ENCODE measurements at regions not wholly inside any gene's neighbourhood (a gene's known extent, or its start where the extent isn't known, plus 50 kb on each side); places are given as distances from the start of the nearest gene placed in this dataset.

DNA sequence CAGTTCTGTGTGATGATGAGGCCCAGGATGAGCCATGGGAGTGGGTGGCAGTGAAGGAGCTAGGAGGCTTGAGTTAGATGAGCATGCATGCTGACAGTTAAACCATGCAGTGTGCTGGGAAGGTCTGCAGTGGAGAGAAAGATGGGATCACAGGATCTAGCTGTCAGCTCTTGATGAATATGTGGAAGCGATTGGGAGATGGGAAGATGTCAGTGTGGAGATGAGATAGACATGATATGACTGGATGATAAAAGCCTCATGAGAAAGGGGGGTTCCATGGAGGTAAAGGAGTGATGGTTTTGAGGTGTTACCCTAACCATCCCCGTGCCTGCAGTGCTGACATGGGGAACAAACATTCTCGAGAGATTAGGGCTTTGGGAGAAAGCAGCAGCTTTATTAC lies 165.0 kb upstream of the CTBP2 start (continued):
- TF ChIP-seq ZBTB40 (IDR thresholded peaks at IDR 0.05; ENCODE audit: borderline replicate concordance) (no peak), NBN (IDR thresholded peaks at IDR 0.05) (no peak), SREBF2 (IDR thresholded peaks at IDR 0.05; ENCODE audit: low read length) (no peak), DPF2 (IDR thresholded peaks at IDR 0.05) (no peak), ZNF592 (IDR thresholded peaks at IDR 0.05) (no peak), SIN3A (IDR thresholded peaks at IDR 0.05; ENCODE audit: low read depth, low read length) (no peak)
